Endothelial cell of umbilical vein (primary cell): ENCODE measurements at regions not wholly inside any gene's neighbourhood (a gene's known extent, or its start where the extent isn't known, plus 50 kb on each side); places are given as distances from the start of the nearest gene placed in this dataset.

ENCODE experiments used
- BruUV-seq: library from RNA; stranded (reverse); fragments of 400-500 nt; replicated peaks from 2 replicates; lab custom pipeline; 2021; lab: Mats Ljungman, UMichigan
- CTCF ChIA-PET: fragments of 300-600, 350-600 bp; sonication (Branson Sonifier 250); formaldehyde crosslinking; loops from one replicate; lab custom pipeline; 2021; ENCODE audit warnings: antibody characterized with exemption, inconsistent platforms; lab: Charles Lee
- POLR2A ChIA-PET: fragments of 300-600, 350-600 bp; sonication (Branson Sonifier 250); formaldehyde crosslinking; loops from one replicate; lab custom pipeline; 2021; ENCODE audit warnings: antibody characterized with exemption, inconsistent platforms; lab: Charles Lee
- DNase-seq: peaks from one replicate; pipeline ENCODE4 v3.0.0-alpha.2; 2011; ENCODE audit warnings: low read depth, low spot score
- FAIRE-seq: peaks from 2 replicates; lab custom pipeline; 2011; peaks lifted over from hg19 to GRCh38; lab: Jason Lieb, UNC
- H2AFZ ChIP-seq: 2 replicates; pipeline ENCODE4 v1.6.0; 2012; ENCODE audit warnings: low read depth, low read length, control low read depth, inconsistent platforms
- H3K27ac ChIP-seq: 2 replicates; pipeline ENCODE4 v1.5.1; 2011; ENCODE audit warnings: low read depth, mild to moderate bottlenecking, control low read depth, low read length, moderate library complexity; ENCODE audit not compliant: insufficient read depth
- H3K27me3 ChIP-seq, 2 experiments: 2 replicates each; pipeline versions ENCODE4 v1.6.0 to v1.6.1; 2011; ENCODE audit warnings: low read length in 2 of 2, mixed read lengths in 1 of 2; ENCODE audit not compliant: control insufficient read depth in 2 of 2, insufficient read depth in 2 of 2
- H3K36me3 ChIP-seq, 2 experiments: 2 replicates in 1 of 2; 3 replicates in 1 of 2; pipeline ENCODE4 v1.5.1; 2011; ENCODE audit warnings: low read length in 2 of 2, mild to moderate bottlenecking in 1 of 2, moderate library complexity in 1 of 2; ENCODE audit not compliant: control insufficient read depth in 2 of 2, insufficient read depth in 2 of 2; ENCODE audit errors: extremely low read depth in 1 of 2
- H3K4me1 ChIP-seq: 3 replicates; pipeline ENCODE4 v1.5.1; 2011; ENCODE audit warnings: mild to moderate bottlenecking, low read length; ENCODE audit not compliant: control insufficient read depth, insufficient read depth; ENCODE audit errors: extremely low read depth
- H3K4me2 ChIP-seq: 2 replicates; pipeline ENCODE4 v1.6.1; 2011; ENCODE audit warnings: low read length, control low read depth, mixed read lengths; ENCODE audit not compliant: insufficient read depth
- H3K4me3 ChIP-seq, 3 experiments: fragments of 200-600 bp in 1 of 3; sonication (generic), shearing (Covaris generic) in 1 of 3; replicated peaks in 1 of 3; 2 replicates each; pipeline ENCODE4 v1.5.1; 2011 to 2016; ENCODE audit warnings: control low read depth in 3 of 3, low read length in 3 of 3, mild to moderate bottlenecking in 2 of 3, inconsistent platforms in 1 of 3, low read depth in 1 of 3, moderate library complexity in 1 of 3; ENCODE audit not compliant: insufficient read depth in 1 of 3
- H3K79me2 ChIP-seq: 2 replicates; pipeline ENCODE4 v1.6.0; 2012; ENCODE audit warnings: low read length, inconsistent platforms; ENCODE audit not compliant: control insufficient read depth, insufficient read depth
- H3K9ac ChIP-seq: replicated peaks from 2 replicates; pipeline ENCODE3; 2011; ENCODE audit warnings: low read length, control low read depth; ENCODE audit not compliant: insufficient read depth; ENCODE audit errors: extremely low read depth
- H3K9me1 ChIP-seq: replicated peaks from 3 replicates; pipeline ENCODE4 v1.6.0; 2011; ENCODE audit warnings: mild to moderate bottlenecking, low read length; ENCODE audit not compliant: control insufficient read depth, insufficient read depth; ENCODE audit errors: extremely low read depth
- H3K9me3 ChIP-seq: replicated peaks from 2 replicates; pipeline ENCODE4 v1.5.1; 2012; ENCODE audit warnings: low read length, inconsistent platforms; ENCODE audit not compliant: control insufficient read depth, insufficient read depth
- H4K20me1 ChIP-seq: replicated peaks from 2 replicates; pipeline ENCODE3; 2011; ENCODE audit warnings: mild to moderate bottlenecking, low read length; ENCODE audit not compliant: control insufficient read depth, insufficient read depth; ENCODE audit errors: extremely low read depth
- CTCF ChIP-seq, 2 donors: IDR thresholded peaks; 1 replicate in 1 of 2; 2 replicates in 1 of 2; pipeline ENCODE4 v1.5.1; 2011; ENCODE audit warnings: low read length in 2 of 2, mild to moderate bottlenecking in 2 of 2, moderate library complexity in 2 of 2, control low read depth in 1 of 2, inconsistent platforms in 1 of 2, low read depth in 1 of 2; ENCODE audit not compliant: insufficient read depth in 1 of 2; ENCODE audit errors: extremely low read depth in 1 of 2
- EZH2 ChIP-seq: IDR thresholded peaks from 2 replicates; pipeline ENCODE4 v1.6.1; 2012; ENCODE audit warnings: borderline replicate concordance, low read depth, mild to moderate bottlenecking, moderate library complexity, low read length, inconsistent platforms; ENCODE audit not compliant: severe bottlenecking
- FOS ChIP-seq: IDR thresholded peaks from 2 replicates; pipeline ENCODE4 v1.6.1; 2011; ENCODE audit warnings: mild to moderate bottlenecking, low read length, moderate library complexity, borderline replicate concordance; ENCODE audit not compliant: insufficient read depth
- GATA2 ChIP-seq: IDR thresholded peaks from 2 replicates; pipeline ENCODE4 v1.7.0; 2011; ENCODE audit warnings: low read depth, mild to moderate bottlenecking, moderate library complexity, mixed read lengths, low read length; ENCODE audit not compliant: insufficient read length, insufficient read depth
- JUN ChIP-seq: IDR thresholded peaks from 2 replicates; pipeline ENCODE4 v1.6.1; 2011; ENCODE audit warnings: borderline replicate concordance, low read depth; ENCODE audit not compliant: insufficient read length, insufficient read depth
- MAX ChIP-seq: IDR thresholded peaks from 2 replicates; pipeline ENCODE4 v1.6.1; 2011; ENCODE audit not compliant: insufficient read depth, insufficient read length
- MYC ChIP-seq: IDR thresholded peaks from one replicate; pipeline ENCODE4 v1.6.1; 2011; ENCODE audit warnings: mild to moderate bottlenecking, low read depth, low read length
- POLR2A ChIP-seq: IDR thresholded peaks from 2 replicates; pipeline ENCODE4 v1.6.1; 2012; ENCODE audit warnings: low read depth, mild to moderate bottlenecking, control low read depth, low read length
- POLR2AphosphoS5 ChIP-seq: IDR thresholded peaks from 2 replicates; pipeline ENCODE4 v1.6.1; 2012; ENCODE audit warnings: low read depth, mild to moderate bottlenecking, control low read depth, low read length, moderate library complexity; ENCODE audit not compliant: insufficient read depth
- dilution Hi-C: fragments of 300-500 bp; cut with MboI; formaldehyde crosslinking; loops from one replicate; pipeline ENCODE4 v1.15.0; 2019; ENCODE audit warnings: low sequenced_read_pairs; ENCODE audit not compliant: extremely low pct_ligation_motif_present
- intact Hi-C: fragments of 100-400 bp; cut with micrococcal nuclease; formaldehyde crosslinking; loops from one replicate; pipeline ENCODE4 v1.10.0; 2022

GRCh38 chr2:21277068-21278056 is 153.6 kb downstream of the TDRD15 start:
- no peak for FAIRE-seq
- no TSS peak for BruUV-seq
- H3K4me3 ChIP-seq: no peak overlapping the region

More at GRCh38 chr2:21277068-21278056, 153.6 kb downstream of the TDRD15 start:
- H3K9ac ChIP-seq: no peak overlapping the region
- no peaks in the 10 kb centered on the region for H3K36me3 ChIP-seq
- no peaks in the 10 kb centered on the region for H3K4me1 ChIP-seq
- H3K27ac ChIP-seq: no peak overlapping the region
- no peak overlapping the region for H3K4me2 ChIP-seq
- CTCF ChIA-PET: no interaction called here
- DNase-seq: no peak
- dilution Hi-C loops: no loop called here
- intact Hi-C loops: no loop called here
- no peaks in the 10 kb centered on the region for H3K9me3 ChIP-seq
- POLR2A ChIA-PET: no interaction called here
- no peaks in the 10 kb centered on the region for H3K27me3 ChIP-seq
- no peak for TF ChIP-seq POLR2A
- no peak for TF ChIP-seq FOS
- no peak for TF ChIP-seq EZH2
- no peak for TF ChIP-seq MAX
- no peak for TF ChIP-seq CTCF (IDR thresholded peaks at IDR 0.05; ENCODE audit: extremely low read depth in 1 of 2, insufficient read depth in 1 of 2, low read depth in 1 of 2, low read length in 2 of 2)
- no peak for TF ChIP-seq JUN
- TF ChIP-seq POLR2AphosphoS5: no peak
- no peak for TF ChIP-seq MYC
- TF ChIP-seq GATA2: no peak
- no peaks in the 10 kb centered on the region for H3K9me1 ChIP-seq
- no peaks in the 10 kb centered on the region for H3K79me2 ChIP-seq
- H4K20me1 ChIP-seq: no peaks in the 10 kb centered on the region
- no peak overlapping the region for H2AFZ ChIP-seq
